ENCODE measurements at regions not wholly inside any gene's neighbourhood (a gene's known extent, or its start where the extent isn't known, plus 50 kb on each side); places are given as distances from the start of the nearest gene placed in this dataset.

DNA sequence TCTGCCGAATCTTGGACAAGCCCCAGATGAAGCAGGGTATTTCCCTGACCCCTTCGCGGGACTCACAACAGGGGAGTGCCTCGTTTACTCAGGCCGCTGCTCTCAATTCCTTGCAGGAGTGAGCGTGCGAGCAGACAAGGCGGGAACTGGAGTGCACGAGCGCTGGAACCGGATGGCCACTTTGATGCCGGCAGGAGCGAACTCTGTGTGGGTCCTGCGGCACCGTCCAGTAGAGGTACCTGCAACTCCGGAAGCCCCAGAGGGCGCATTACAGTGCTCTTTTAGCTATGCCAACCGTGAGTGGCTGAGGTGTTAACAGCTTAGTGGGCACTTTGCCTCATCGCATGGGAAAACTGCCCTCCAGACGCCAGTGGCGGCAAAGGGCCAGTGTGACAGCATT, 182.3 kb upstream of the ANO3 start:
- TF ChIP-seq, protein P1, sequence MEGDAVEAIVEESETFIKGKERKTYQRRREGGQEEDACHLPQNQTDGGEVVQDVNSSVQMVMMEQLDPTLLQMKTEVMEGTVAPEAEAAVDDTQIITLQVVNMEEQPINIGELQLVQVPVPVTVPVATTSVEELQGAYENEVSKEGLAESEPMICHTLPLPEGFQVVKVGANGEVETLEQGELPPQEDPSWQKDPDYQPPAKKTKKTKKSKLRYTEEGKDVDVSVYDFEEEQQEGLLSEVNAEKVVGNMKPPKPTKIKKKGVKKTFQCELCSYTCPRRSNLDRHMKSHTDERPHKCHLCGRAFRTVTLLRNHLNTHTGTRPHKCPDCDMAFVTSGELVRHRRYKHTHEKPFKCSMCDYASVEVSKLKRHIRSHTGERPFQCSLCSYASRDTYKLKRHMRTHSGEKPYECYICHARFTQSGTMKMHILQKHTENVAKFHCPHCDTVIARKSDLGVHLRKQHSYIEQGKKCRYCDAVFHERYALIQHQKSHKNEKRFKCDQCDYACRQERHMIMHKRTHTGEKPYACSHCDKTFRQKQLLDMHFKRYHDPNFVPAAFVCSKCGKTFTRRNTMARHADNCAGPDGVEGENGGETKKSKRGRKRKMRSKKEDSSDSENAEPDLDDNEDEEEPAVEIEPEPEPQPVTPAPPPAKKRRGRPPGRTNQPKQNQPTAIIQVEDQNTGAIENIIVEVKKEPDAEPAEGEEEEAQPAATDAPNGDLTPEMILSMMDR (IDR thresholded peaks at IDR 0.05), result no peak
- TF ChIP-seq POLR2A (IDR thresholded peaks at IDR 0.05), result no peak
